AG04449 (cell line): ENCODE measurements at regions not wholly inside any gene's neighbourhood (a gene's known extent, or its start where the extent isn't known, plus 50 kb on each side); places are given as distances from the start of the nearest gene placed in this dataset.

Experiments used
- CTCF ChIA-PET: fragments of 350-600 bp; formaldehyde crosslinking; extraction: SDS; loops from one replicate; lab custom pipeline; 2021; ENCODE audit warnings: antibody characterized with exemption; lab: Yijun Ruan, JAX
- POLR2A ChIA-PET: fragments of 400-600, 350-600 bp; formaldehyde crosslinking; extraction: SDS; loops from one replicate; lab custom pipeline; 2020; ENCODE audit warnings: antibody characterized with exemption, inconsistent platforms; lab: Yijun Ruan, JAX
- DNase-seq: peaks from one replicate; pipeline ENCODE4 v3.0.0-alpha.2; 2010; ENCODE audit warnings: low read depth, low spot score
- H3K4me3 ChIP-seq: 2 replicates; pipeline ENCODE4 v1.5.1; 2011; ENCODE audit warnings: low read depth, mild to moderate bottlenecking, control low read depth, low read length
- TF ChIP-seq, protein P1 (sequence below): IDR thresholded peaks from one replicate; pipeline ENCODE4 v1.5.1; 2011; ENCODE audit warnings: mild to moderate bottlenecking, moderate library complexity, low read length, control low read depth, inconsistent platforms; ENCODE audit not compliant: insufficient read depth; ENCODE audit errors: missing control alignments

DNA sequence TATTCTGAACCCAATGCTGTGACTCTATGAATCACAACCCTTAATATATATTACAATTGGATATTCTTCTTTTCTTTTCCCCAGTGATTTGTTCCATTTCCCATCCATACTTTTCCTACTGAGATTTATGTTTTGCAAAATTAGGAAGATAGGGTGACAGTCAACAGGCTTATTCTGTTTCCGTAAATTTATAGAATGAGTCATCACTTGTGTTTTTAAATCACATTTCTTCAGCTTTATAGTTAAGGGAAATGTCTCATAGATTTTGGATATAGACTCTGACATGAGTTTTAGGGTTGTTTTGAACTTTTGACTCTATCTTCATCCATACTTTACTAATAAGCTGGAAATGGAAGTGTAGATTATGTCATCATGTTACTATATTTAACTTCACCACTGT is 661.6 kb upstream of the FBXO33 start:
- no peak for DNase-seq
- no peak overlapping the region for H3K4me3 ChIP-seq
- TF ChIP-seq, protein P1, sequence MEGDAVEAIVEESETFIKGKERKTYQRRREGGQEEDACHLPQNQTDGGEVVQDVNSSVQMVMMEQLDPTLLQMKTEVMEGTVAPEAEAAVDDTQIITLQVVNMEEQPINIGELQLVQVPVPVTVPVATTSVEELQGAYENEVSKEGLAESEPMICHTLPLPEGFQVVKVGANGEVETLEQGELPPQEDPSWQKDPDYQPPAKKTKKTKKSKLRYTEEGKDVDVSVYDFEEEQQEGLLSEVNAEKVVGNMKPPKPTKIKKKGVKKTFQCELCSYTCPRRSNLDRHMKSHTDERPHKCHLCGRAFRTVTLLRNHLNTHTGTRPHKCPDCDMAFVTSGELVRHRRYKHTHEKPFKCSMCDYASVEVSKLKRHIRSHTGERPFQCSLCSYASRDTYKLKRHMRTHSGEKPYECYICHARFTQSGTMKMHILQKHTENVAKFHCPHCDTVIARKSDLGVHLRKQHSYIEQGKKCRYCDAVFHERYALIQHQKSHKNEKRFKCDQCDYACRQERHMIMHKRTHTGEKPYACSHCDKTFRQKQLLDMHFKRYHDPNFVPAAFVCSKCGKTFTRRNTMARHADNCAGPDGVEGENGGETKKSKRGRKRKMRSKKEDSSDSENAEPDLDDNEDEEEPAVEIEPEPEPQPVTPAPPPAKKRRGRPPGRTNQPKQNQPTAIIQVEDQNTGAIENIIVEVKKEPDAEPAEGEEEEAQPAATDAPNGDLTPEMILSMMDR = no peak
- ChIA-PET CTCF (no interaction called here), POLR2A (no interaction called here)

DNA sequence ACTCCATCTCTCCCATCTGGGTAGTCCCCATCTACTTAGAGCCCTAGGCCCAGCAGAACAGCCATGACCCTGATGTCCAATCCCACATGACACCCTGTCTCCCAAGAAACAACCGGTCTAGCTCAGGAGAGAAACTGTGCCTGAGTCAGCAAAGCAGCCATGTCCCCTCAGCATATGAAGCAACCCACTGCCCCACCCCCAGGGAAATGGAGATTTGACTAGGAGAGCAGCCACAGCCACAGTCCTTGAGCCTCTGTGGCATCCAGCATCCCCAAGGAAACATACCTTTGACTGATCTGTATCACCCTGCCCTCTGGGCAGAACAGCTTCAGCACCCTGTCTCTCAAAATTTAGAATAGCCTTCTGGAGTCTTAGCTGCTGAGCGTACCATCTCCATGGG is 641.9 kb upstream of the FBXO33 start:
- CTCF ChIA-PET = no interaction called here
- TF ChIP-seq, protein P1 = no peak
- no peak for DNase-seq
- H3K4me3 ChIP-seq = no peak overlapping the region
- POLR2A ChIA-PET = no interaction called here

DNA sequence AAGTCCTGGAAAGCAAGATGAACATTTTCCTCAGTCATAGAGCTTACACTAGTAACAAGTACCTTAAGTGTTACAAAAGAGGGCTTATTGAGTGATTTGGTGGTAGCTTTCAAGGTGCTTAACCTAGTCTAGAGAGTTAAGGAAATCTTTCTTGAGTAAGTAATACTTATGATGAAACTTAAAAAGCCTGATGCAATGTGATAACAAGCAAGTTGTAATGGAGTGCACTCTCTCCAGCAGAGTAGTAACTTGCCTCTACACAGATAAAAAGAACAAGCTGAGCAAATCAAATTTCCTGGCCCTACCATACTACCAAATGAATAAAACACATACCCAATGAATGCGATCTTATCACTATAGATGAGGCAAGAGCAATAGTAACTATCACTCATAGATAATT is 639.9 kb upstream of the FBXO33 start:
- CTCF ChIA-PET = no interaction called here
- POLR2A ChIA-PET = no interaction called here

DNA sequence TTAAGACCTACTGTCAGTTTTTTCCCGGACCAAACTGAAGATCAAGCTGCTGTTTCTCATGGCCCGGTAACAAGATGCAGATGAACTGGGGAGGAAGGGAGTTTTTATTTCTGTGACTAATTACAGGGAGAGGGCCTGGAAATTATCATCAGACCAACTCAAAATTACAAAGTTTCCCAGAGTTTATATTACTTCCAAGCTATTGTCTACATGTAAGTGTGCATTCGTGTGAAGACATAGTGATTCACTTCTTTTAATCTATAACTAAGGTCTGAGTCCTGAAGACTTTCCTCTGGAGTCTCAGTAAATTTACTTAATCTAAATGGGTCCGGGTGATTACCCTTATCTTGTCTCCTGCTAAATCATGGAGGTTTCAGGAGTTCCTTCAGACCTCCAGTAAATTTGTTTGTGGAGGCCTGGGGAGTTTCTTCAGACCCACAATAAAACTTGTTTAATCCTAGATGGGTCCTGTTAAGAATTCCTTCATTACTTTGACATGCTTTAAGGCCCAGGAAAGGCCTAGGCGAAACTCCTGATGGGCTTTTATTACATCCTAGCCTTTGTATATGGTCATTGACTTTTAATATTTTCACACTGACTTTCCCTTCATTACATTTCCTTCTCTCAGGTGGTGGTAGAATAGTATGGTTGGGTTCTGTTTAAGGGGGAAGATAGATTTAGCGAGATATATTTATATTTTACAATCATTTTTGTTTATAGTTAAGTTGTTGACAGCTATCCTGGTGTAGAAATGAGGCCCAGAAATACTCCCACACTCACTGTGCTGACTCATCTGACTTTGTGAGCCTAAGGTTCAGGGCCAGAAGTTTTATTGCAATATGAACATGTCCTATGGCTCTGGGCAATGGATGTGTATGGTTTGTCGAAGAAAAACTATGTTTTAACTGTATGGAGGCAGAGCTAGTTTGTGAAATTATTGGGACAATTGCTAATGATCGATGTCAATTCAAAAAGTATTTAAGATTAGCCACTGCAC is 627.0 kb upstream of the FBXO33 start:
- H3K4me3 ChIP-seq = no peak overlapping the region
- DNase-seq = no peak
- ChIA-PET CTCF (no interaction called here), POLR2A (no interaction called here)
- TF ChIP-seq, protein P1 = no peak

More for the DNA sequence above, 639.9 kb upstream of the FBXO33 start:
- no peak overlapping the region for H3K4me3 ChIP-seq
- TF ChIP-seq, protein P1 = no peak
- DNase-seq = no peak

DNA sequence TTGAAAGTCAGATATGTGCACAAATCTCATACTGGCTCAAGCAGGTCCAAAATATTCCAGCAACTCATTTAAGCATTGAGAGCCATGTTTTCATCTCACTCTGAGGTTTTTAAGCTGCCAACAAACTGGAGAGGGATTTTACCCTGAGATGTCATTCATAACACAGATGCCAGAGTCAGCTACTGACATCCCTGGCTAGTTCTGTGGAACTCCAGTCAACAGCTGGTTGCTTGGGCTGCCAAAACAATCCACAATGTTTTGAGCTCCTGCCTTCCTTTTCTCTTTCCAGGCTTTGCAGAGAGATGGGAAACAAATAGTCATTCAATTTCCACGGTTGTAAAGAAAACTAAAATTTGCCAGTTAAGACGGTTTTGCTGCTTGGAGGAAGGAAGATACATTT is 621.2 kb upstream of the FBXO33 start:
- no peak for DNase-seq
- TF ChIP-seq, protein P1 = no peak
- ChIA-PET CTCF (no interaction called here), POLR2A (no interaction called here)
- H3K4me3 ChIP-seq = no peak overlapping the region

DNA sequence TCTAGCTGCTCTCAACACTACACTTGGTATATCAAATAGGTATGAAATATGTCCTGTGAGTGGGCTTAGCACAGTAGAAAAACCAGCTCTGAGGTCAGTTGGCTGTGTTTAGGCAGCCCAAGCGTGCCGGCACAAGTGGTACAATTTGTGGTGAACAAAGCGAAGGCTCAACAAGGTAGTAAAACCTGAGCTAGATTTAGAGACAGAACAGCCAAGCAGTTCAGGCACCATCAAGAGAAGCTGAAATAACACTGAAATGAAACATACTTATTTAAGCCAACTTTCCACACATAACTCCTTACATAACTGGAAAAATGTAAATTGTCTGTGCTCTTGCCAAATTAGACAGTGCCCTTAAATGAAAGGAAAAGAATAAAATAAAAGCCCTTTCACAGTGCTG is 596.8 kb upstream of the FBXO33 start:
- DNase-seq = no peak
- TF ChIP-seq, protein P1 = no peak
- CTCF ChIA-PET = no interaction called here
- H3K4me3 ChIP-seq = no peak overlapping the region
- POLR2A ChIA-PET = no interaction called here
